Activated naive CD4-positive, alpha-beta T cell treated with anti-CD3 and anti-CD28 coated beads, Interleukin-2, amount 50 U/mL, for 16 hours (primary cell): ENCODE measurements at regions not wholly inside any gene's neighbourhood (a gene's known extent, or its start where the extent isn't known, plus 50 kb on each side); places are given as distances from the start of the nearest gene placed in this dataset.

ENCODE experiments used
- DNase-seq: peaks from one replicate; pipeline ENCODE4 v3.0.0-alpha.2; 2020

DNA sequence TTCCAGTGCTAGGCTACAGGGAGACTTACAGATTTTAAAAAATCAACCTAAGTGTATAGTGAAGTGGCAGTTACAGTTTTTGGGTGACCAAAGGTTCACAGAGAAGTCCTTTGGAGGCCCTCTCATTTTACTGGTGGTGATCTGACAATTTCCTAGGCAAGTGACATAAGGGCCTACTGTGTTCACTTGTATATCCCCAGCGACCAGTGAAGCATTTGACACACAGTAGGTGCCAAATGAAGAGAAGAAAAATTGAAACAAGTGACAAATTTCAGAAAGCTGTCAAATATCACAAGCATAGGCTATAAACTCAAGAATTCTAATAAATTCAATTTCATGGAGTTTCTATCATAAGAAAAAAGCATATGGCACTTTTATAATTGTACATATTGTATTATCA, 89.5 kb downstream of the RPL22L1 start:
- DNase-seq = no peak

DNA sequence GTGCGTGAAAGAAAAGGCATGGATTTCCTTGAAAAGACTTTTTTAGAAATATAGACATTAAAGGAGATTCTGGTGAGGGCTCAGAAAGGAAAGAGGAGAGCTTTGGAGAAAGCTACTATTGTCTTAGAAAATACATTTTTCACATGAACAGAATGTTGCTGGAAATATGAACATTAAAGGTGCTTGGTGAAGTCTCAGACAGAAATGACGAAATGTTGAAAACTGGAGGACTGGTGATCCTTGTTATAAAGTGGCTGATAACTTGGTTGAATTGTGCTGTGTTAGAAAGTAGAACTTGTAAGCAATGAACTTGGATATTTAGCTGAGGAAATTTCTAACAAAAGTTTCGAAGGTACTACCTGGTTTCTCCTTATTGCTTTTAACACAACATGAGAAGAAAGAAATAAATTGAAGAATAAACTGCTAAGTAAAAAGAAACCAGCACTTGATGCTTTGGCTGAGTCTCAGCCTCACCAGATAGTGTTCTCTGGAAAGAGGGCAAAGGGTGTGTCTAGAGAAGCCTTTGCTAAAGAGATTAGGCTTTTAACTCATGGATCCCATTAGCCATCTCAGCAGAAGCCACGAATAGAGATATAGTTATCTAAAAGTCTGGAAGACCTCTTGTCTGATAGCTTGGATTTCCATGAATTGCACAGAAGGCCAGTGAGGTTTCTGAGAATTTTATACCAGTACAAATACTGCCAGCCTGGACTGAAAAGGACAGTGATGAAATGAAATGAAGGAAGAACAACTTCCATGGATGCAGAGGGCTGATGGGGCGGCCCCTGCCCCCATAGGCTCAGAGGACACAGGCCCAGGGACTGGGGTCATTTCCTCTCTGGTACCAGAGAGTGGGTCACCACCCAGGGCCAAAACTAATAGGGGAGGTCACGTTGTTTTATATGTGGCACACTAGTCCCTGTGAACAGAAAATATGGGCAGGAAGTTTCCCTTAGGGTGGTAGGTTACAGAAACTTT, 91.5 kb downstream of the RPL22L1 start:
- DNase-seq = no peak

DNA sequence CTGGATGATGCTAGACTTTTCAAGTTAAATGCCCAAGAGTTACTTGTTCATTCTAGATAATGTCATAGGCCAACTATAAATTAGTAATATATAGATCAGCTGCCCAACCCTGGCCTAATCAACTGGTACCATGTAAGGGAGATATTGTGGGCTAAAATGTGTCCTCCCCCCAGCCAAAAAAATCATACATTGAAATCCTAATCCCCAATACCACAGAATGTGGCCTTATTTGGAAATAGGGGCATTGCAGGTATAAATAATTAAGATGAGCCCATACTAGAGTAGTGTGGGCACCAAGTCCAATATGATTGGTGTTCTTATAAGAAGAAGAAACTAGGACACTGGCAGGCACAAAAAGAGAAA, 92.5 kb downstream of the RPL22L1 start:
- DNase-seq = no peak

DNA sequence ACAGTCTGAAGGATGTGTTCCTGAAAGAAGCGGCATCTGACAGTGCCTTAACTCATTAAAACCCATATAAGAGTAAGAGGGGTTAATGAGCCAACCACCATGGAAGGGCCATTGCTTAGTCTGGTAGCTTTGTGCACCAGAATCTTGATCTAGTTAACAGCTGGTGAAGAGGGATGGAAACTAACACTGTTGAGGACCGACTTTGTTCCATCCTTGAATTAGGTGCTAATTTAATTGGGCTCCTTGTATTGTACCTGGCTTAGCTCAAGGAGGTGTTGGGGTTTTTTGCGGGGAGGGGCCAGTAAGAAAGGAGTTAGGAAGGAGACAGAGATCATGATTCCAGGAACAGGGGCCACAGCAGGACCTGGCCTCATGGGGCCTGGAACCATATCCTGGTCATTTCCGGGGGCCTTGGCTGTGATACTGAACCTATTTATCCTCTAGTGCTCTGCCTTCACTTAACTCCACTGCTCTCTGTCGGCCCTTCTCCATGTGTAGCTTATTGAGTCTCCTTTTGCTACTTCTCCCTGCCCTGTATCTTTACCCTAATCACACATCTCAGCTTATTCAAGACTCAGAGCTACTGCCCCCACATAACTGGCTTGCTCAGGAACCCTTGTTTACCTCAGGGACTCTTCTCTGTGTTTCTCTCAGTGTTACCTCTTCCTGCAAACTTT, 93.0 kb downstream of the RPL22L1 start:
- DNase-seq = no peak

DNA sequence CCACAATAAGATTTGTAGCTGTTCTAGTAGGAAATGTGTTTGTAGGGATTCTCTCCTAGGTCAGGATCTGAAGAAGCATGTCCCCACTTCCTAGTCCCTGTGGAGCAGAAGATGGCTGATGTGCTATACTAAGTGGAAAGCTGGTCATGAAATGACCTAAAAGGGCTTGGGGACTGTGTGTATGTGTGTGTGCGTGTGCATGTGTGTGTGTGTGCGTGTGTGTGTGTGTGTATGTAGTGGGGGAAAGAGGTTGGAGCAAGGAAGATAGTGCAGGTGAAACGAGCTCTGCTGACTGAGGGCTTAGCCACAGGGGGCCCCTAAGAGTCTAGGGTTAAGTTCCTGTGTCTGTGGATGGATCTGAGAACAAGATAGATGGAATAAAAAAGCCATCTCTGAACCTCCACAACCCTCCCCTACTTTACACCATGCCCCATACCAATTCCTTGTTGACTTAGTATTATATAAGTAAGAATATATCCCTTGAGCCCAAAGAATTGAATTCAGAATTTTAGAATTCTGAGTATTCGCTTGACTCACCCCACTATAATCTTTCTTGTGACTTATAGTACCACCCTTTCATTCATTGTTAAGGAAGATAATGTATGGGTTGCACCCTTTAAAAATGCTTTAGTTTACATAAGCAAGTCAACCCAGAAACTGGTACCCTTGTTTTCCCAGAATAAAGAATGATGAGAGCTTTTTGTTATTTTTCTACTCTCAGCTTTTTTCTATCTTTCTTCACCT, 96.1 kb downstream of the RPL22L1 start:
- no peak for DNase-seq

DNA sequence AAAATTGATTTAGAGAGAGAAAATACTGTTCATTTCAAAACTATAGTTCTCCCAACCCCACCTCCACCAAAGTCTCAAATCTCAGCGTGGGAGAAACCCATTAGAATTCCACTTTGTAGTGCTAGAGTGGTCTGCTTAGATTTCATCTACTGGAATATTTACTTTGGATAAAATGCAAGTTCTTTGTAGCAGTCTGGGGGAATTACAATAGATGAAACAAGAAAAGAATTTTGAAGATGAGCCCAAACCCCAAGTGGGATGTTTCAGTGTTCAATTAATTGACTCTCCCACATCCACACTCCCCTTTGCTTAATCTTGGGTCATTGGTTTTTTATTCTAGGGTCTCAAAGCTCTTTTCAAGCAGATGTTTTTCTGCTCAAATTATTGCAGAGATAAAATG, 97.8 kb downstream of the RPL22L1 start:
- no peak for DNase-seq

DNA sequence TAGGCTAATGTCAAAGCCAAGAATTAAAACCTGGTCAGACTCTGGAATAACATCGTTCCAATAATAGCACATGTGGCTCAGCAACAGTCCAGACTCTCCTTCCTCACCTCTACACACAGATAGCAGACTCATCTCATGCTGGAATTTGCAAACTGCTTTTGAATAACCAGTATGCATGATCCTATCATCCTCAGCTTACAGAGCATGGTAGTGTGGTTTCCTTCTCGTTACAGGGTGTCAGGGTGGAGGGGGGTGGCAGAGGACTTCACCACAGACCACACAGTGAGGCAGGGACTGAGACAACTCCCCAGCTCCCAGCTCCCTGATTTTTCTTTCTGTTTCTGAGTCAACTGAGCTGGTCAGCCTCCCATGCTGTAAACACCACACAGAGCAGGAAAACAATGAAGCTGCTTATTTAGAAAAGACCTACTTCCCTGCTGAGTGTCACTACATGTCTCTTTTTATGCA, 101.6 kb downstream of the RPL22L1 start:
- no peak for DNase-seq

DNA sequence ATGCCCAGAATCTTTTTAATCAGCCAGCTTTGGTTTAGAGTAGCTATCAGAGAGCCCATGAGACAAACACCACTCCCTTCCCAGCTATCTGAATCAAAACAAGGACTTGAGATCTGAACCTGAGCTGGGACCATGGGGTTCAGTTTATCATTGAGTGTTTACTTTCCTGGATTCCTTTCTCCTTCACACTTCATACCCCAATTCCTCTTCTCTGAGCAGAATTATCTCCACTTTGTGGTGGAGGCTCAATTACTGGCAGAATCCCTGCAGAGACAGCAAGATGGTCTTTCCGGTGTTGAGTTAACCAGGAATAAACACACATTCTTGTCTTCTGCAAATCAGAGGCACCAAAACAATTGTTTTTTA, 102.4 kb downstream of the RPL22L1 start:
- no peak for DNase-seq

DNA sequence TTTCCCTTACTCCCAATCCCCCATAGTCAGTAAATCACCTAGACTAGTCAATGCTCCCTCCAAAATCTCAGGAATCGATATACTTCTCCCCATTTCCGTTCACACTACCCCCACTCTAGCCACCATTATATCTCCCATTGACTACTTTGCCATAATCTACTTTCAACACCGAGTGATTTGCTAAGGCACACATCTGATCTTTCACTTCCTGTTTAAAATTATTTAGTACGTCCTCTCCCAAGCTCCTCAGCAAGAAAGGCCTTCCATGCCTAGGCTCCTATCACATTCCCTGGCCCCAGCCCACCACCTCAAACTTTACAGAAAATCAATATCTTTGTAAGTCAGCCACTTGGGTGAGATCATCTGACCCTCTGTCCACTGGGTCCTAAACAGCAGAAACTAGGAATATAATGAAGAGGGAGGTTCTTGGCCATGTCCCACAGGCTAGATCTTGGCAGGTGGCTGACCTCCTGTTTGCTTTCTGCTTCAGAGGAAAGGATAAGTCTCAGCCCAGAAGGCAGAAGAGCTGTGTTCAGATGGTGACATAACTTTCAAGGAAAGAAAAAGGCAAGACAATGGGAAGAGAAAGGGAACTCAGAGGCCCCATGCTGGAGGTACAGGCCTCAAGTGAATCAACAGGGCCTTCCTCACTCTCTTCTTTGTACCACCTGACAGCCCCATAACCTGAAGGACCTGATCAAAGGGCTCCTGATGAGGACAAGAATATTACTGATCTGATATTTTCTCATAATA, 103.0 kb downstream of the RPL22L1 start:
- DNase-seq = no peak

DNA sequence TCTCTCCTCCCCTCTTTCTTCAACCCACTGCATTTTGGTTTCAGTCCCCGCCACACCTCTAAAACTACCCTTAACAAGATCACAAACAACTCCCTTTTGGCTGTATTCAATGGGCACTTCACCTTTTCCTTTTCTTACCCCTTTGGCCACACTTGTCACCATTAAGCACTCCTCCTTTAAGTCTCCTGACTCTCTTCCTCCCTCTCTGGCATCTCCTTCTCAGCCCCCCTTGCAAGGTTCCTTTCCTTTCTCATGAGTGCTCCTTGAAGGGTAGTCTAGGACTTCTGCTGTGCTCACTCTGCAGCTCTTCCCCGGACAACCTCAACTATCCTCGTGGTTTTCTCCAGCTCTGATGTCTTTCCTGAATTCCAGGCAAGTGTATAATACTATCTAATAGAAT, 103.7 kb downstream of the RPL22L1 start:
- DNase-seq = no peak

DNA sequence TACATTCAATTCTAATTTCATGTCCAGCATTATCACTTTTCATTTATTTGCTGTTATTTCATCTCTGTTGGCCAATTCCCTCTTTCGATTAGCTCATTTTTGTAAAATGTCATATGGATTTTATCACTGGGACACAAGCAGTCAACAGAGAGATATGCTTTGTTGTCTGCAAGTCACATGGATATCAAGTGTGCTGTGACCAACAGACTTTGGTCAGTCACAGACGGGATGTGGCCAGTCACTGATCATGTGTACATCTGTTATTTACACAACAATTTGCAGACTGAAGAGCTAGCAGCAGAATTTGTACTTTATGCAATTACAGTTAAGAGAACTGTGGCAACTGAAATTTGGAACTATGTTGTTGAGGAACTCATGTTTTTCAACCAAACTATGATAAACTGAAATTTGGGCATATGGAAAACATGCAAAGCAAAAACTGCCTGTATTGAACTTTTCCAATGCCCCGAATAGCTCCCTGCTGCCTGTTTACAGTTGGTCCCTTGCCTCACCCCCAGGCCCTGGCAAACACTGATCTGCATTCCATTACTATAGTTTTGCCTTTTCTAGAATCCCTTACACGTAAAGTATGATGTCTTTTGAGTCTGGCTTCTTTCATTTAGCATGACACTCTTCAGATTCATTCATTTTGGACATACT, 104.4 kb downstream of the RPL22L1 start:
- no peak for DNase-seq

DNA sequence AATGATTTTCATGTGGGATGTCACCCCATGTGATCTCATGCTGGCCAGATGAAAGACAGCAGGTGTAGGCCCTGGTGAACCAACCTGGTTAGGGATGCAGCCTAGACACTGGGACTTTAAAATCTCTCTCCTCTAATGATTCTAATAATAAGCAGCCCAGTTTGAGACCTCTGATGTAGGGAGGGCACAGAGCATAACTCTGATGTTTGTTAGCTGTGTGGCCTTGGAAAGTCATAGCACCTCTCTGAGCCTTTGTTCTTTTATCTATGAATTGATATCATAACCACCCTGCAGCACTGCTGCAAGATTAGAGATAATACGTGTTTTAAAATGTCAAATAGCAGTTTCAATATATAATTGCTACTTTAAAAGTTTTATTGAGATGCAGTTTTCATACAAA, 106.0 kb downstream of the RPL22L1 start:
- no peak for DNase-seq

DNA sequence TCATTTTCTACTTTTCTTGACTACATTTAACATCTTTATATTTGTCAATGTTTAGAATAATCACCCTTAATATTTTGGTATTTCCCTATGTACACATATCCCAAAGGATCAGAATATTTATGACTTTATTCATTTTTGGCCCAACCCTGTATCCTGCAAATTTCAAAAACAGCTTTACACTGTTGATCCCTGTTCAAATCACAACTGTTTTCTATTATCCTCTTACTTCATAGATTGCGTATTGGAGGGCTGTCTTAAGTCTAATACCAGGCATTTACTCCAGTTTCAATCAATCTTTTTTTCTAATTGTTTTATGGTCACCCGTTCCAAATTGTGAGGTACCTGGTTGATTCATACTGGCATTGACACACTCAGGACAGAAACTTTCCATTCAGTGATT, 107.9 kb downstream of the RPL22L1 start:
- DNase-seq = no peak

DNA sequence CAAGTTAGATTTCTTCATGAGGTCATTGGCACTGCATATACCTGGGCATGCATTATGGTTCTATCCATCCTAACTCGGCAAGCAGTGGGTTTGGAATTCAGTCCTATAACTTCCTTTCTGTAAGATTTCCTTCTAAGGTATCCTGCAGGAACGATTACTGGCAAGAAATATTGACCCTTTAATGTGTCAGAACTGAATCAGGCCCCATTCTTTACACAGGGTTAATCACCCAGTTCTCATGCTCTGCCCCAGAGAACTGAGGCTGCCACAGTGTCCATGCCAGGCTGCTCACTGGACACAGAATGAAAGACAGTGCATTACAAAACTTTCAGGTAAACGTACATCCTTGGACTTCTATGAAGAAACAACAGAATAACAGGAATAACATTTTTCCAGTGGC, 108.9 kb downstream of the RPL22L1 start:
- no peak for DNase-seq

DNA sequence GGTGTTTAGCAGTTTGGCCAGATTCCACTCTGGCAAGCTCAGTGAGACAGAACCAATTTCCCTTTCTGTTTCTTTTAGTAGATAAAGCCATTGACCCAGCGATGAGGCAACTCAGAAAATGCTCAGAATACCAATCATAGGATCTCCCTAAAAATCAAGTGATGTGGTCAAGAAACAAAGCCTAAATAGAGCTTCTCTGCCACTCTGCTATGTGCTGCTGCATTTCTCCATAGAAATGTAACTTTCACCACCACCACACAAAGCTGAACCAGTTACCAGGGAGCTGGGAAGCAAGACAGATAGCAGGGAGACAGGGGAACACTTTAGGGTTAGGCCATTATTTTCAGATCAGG, 109.8 kb downstream of the RPL22L1 start:
- no peak for DNase-seq

DNA sequence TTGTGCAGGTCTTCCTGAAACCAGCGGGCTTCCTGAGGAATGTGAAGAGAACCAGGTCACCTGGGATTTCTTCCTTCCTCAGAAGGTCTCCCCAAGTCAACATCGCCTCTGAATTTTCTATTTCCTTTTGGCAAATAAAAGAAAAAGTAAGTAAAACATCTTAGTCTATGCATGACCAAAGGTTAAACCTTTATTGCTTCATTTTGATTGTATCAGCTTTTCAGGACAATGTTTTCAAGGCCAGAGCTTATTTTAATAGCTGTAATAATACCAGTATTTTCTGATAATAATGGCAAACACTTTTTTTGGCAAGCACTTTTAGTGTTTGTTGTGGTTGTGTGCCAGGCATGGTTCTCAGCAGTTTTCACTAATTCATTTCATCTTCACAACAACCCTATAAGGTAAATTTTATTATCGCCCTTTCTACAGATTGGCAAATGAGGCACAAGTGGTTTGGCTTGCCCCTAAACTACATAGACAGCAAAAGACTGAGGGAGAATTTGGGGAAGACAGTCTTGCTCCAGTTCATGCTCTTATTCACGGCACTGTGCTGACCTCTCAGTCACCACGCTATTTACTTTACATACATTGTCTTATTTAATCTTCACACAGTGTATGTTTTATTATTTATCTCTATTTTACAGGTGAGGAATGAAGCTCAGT, 110.4 kb downstream of the RPL22L1 start:
- no peak for DNase-seq

DNA sequence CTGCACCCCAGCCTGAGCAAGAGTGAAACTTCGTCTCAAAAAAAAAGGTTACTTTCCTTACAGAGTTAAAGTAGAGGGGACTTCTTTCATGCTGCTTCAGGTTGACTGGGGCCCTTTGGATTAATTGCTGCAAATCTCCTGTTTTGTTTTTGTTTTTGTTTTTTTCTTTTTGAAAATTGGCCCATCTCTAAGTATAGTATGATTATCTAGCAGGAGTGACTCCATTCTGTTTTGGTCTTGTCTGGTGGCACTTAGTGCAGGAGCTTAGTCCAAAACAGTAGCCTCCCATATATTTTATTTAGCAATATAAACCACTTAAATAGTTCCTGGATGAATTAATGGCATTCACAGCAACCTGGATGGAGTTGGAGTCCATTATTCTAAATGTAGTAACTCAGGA, 113.0 kb downstream of the RPL22L1 start:
- DNase-seq = no peak

DNA sequence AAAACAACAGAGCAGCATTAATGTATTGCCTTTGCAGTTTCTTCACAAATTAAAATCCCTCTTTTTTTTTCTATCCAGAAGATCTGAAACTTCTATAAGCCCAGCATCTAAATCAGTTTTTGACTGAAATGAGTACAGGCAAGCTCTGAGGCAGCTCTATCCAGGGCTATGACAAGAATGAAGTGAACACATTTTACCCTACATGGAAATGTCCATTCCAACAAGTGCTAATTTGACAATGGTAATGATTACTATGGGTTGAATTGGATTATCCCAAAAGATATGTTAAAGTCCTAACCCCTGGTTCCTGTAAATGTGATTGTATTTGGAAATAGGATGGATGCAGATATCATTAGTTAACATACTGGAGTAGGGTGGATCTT, 115.7 kb downstream of the RPL22L1 start:
- no peak for DNase-seq

DNA sequence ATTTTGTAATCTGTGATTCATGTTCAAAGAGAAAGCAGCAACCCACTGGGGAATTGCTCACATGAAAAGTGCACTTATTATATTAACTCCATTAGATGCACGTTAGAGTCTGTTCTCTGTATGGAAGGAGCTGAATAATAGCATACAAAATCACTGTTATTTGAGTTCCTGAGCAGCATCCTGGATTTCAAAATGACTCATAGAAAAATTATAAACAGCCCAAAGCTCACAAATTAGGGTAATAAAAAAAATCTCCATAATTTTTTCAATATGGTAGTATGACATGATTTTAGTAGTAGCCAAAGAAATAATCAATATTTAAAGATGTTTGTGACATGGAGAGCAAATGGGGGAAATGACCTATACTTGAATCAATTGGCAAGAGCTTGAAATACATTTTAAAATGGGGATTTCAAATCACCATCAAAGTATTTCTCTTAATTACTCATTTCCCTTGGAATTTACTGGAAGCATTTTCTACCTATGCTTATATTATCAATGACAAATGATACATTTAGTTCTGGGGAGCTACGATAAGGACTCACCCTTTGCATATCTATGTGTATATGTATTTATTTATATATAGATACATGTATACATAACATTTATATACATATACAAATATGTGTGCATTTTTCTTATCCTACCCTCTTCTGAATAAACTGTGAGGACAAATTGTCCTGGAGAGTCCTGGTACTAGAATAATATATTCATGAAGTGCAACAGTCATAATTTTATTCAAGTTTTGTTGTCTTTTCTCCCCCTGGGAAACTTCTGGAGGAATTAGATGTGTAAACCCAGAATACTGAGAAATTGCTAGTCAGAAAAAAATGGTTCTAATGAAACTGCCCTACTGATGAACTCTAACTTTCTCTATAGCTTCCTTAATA, 116.3 kb downstream of the RPL22L1 start:
- DNase-seq = no peak

DNA sequence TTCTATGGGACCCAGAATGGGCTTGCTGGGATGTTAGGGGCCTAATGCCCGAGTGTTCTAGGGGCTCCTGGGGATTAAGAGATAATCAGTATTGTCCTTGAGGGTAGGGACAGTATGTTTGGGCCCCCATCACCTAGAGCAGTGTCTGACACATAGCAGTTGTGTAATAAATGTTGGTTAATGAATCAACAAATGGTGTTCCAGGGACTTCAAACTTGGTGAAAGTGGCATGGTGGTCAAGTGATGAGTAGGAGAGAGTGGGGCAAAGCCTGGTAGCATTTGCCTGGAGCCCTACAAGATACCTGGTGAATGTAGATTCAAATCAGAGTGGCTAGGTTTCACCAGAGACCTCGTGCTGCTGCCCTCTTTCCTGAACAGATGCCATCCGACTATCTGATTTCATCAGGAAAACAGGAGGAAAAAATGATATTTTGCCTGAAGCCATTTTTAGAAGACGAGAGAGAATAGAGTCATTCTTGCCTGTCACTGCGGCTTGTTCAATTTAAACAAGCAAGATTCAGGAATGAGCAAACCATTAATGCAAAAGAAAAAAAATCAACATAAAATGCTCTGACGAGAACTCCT, 117.3 kb downstream of the RPL22L1 start:
- no peak for DNase-seq
